A673 (cell line): ENCODE measurements at regions not wholly inside any gene's neighbourhood (a gene's known extent, or its start where the extent isn't known, plus 50 kb on each side); places are given as distances from the start of the nearest gene placed in this dataset.

Experiments
- BruUV-seq: library from RNA; stranded (reverse); fragments of 400-500 nt; replicated peaks from 2 replicates; lab custom pipeline; 2021; lab: Mats Ljungman, UMichigan
- CTCF ChIA-PET: fragments of 300-600 bp; sonication (Branson Sonifier 250); formaldehyde crosslinking; loops from one replicate; lab custom pipeline; 2022; ENCODE audit warnings: antibody characterized with exemption; lab: Charles Lee
- POLR2A ChIA-PET: fragments of 300-600 bp; sonication (Branson Sonifier 250); formaldehyde crosslinking; loops from one replicate; lab custom pipeline; 2022; ENCODE audit warnings: antibody characterized with exemption; ENCODE audit not compliant: low non-redundant PET; lab: Charles Lee
- DNase-seq: peaks from one replicate; pipeline ENCODE4 v3.0.0-alpha.2; 2015; ENCODE audit warnings: low spot score
- H3K27ac ChIP-seq: fragments of 200-600 bp; sonication (generic); 2 replicates; pipeline ENCODE4 v1.5.1; 2016; ENCODE audit warnings: mixed run types, low read depth, mild to moderate bottlenecking, mixed read lengths, antibody characterized with exemption, low read length; ENCODE audit not compliant: poor library complexity, severe bottlenecking
- H3K27me3 ChIP-seq: fragments of 200-600 bp; sonication (generic); replicated peaks from 2 replicates; pipeline ENCODE4 v1.6.1; 2017; ENCODE audit warnings: mixed run types, low read depth, mild to moderate bottlenecking, mixed read lengths, antibody characterized with exemption, low read length; ENCODE audit not compliant: insufficient read depth, poor library complexity
- H3K36me3 ChIP-seq: fragments of 200-600 bp; sonication (generic); 2 replicates; pipeline ENCODE4 v1.6.1; 2016; ENCODE audit warnings: mixed run types, mild to moderate bottlenecking, mixed read lengths, antibody characterized with exemption, low read length; ENCODE audit not compliant: insufficient read depth, poor library complexity, severe bottlenecking
- H3K4me1 ChIP-seq: fragments of 200-600 bp; sonication (generic); 2 replicates; pipeline ENCODE4 v1.6.1; 2017; ENCODE audit warnings: mixed run types, mild to moderate bottlenecking, mixed read lengths, antibody characterized with exemption, low read length; ENCODE audit not compliant: insufficient read depth, poor library complexity, severe bottlenecking
- H3K4me3 ChIP-seq: fragments of 200-600 bp; sonication (generic); 2 replicates; pipeline ENCODE4 v1.5.1; 2016; ENCODE audit warnings: low read depth, mixed run types, mild to moderate bottlenecking, mixed read lengths, low read length; ENCODE audit not compliant: poor library complexity, severe bottlenecking
- H3K9me3 ChIP-seq: fragments of 200-600 bp; sonication (generic); 2 replicates; pipeline ENCODE4 v1.6.1; 2016; ENCODE audit warnings: mixed run types, low read depth, mild to moderate bottlenecking, mixed read lengths, antibody characterized with exemption, low read length; ENCODE audit not compliant: poor library complexity, severe bottlenecking
- EZH2 ChIP-seq: fragments of 200-600 bp; sonication (generic); IDR thresholded peaks from 2 replicates; pipeline ENCODE4 v1.6.1; 2017; ENCODE audit warnings: borderline replicate concordance, low read depth, mild to moderate bottlenecking, mixed read lengths, antibody characterized with exemption, low read length; ENCODE audit not compliant: poor library complexity, severe bottlenecking
- intact Hi-C: fragments of 100-400 bp; cut with micrococcal nuclease; formaldehyde crosslinking; loops from one replicate; pipeline ENCODE4 v1.10.0; 2022; ENCODE audit not compliant: unreplicated experiment
- TF ChIP-seq, protein P1 (sequence below): fragments of 300-800, 200-600 bp; sonication (generic); conservative IDR thresholded peaks from 2 replicates; pipeline ENCODE4 v1.5.1; 2017; ENCODE audit warnings: low read depth, mild to moderate bottlenecking, antibody characterized with exemption, low read length, moderate library complexity, mixed read lengths

DNA sequence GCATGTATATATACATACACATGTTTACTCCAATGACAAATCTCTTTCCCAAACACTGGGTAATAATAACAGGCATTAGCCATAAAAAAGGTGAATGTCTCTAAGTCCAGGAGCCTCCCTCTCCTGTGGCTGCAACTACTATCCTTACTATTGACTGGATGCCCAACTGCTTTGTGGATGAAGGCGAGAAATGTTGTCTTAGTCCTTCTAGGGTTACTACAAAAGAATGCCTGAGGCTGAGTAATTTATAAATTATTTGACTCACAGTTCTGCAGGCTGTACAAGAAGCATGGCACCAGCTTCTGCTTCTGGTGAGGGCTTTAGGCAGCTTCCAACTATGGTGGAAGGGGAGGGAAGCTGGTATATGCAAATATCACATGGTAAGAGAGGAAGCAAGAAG is 366.0 kb upstream of the DDHD1 start:
- TF ChIP-seq, protein P1, sequence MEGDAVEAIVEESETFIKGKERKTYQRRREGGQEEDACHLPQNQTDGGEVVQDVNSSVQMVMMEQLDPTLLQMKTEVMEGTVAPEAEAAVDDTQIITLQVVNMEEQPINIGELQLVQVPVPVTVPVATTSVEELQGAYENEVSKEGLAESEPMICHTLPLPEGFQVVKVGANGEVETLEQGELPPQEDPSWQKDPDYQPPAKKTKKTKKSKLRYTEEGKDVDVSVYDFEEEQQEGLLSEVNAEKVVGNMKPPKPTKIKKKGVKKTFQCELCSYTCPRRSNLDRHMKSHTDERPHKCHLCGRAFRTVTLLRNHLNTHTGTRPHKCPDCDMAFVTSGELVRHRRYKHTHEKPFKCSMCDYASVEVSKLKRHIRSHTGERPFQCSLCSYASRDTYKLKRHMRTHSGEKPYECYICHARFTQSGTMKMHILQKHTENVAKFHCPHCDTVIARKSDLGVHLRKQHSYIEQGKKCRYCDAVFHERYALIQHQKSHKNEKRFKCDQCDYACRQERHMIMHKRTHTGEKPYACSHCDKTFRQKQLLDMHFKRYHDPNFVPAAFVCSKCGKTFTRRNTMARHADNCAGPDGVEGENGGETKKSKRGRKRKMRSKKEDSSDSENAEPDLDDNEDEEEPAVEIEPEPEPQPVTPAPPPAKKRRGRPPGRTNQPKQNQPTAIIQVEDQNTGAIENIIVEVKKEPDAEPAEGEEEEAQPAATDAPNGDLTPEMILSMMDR, result no peak
- TF ChIP-seq EZH2, result no peak
- H3K9me3 ChIP-seq, result no peaks in the 10 kb centered on the region
- no peaks in the 10 kb centered on the region for H3K36me3 ChIP-seq
- no peaks in the 10 kb centered on the region for H3K4me1 ChIP-seq
- no peaks in the 10 kb centered on the region for H3K27me3 ChIP-seq
- intact Hi-C loops, result no loop called here
- H3K27ac ChIP-seq, result no peak overlapping the region
- ChIA-PET POLR2A (no interaction called here), CTCF (no interaction called here)
- DNase-seq, result no peak
- no peak overlapping the region for H3K4me3 ChIP-seq
- no TSS peak for BruUV-seq

DNA sequence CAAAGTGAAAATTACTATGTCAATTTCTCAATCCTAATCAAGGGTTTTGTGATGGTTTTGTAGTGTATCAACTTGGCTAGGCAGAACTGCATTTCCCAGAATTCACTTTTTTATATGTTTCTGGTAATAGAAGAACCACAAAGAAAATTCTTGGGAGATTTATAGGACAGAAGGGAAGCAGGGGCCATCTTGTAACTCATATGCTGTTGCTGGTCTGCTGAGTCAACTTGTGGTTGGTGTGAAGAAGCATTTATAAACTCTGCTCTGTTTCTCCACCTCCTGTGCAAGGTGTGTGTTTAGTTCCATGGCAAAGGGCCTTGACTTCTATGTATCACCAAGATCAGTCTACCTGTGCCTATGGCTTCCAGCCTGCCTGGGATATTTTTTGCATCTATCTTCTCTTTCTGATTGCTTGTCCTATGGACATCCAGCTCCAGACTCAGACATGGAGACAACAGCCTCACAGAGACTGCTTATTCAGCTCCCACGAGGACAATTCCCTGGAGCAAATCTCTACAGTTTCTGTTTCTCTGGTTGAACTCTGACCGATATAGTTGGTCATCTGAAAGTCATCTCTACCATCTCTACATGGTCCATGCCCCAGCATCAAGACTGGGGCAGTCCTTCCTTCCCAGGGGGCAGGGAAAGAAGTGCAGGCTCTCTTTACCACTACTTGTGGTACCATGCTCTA is 364.3 kb upstream of the DDHD1 start:
- Histone ChIP-seq H3K4me1 (no peaks in the 10 kb centered on the region), H3K9me3 (no peaks in the 10 kb centered on the region), H3K4me3 (no peak overlapping the region), H3K36me3 (no peaks in the 10 kb centered on the region), H3K27me3 (no peaks in the 10 kb centered on the region), H3K27ac (no peak overlapping the region)
- no peak for DNase-seq
- BruUV-seq, result no TSS peak
- intact Hi-C loops, result no loop called here
- ChIA-PET CTCF (no interaction called here), POLR2A (no interaction called here)
- no peak for TF ChIP-seq EZH2

DNA sequence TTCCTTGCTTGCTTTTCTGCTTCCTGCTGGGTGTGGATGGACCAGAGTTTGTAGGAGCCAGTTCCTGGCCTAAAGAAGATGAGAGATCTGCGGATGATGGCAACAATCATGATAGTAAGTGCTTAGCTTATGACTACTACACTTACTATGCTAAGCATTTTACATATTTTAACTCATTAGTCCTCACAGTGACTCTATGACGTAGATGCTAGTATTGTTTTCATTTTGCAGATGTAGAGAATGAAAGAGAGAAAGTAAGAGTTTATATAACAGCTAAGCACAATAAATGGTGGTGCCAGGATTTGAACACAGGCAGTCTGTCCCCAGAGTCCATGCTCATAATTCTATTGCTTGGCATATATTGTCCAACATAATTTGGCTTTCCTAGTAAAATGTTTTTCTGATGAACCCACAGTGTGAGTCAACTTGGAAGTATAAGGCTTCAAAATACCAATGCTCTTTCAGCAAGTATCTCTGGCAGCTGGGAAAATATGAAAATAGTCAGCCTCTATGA is 363.2 kb upstream of the DDHD1 start:
- no peaks in the 10 kb centered on the region for H3K4me1 ChIP-seq
- H3K27me3 ChIP-seq, result no peaks in the 10 kb centered on the region
- H3K27ac ChIP-seq, result no peak overlapping the region
- no peaks in the 10 kb centered on the region for H3K36me3 ChIP-seq
- H3K4me3 ChIP-seq, result no peak overlapping the region
- DNase-seq, result no peak
- ChIA-PET CTCF (no interaction called here), POLR2A (interaction anchor here (0.6 kb wide), 1 partner anchor 813 kb away, joined by 5 read pairs; no protein-coding TSS in a partner anchor)
- TF ChIP-seq EZH2, result no peak
- TF ChIP-seq, protein P1, result no peak
- H3K9me3 ChIP-seq, result no peaks in the 10 kb centered on the region
- intact Hi-C loops, result no loop called here
- no TSS peak for BruUV-seq

DNA sequence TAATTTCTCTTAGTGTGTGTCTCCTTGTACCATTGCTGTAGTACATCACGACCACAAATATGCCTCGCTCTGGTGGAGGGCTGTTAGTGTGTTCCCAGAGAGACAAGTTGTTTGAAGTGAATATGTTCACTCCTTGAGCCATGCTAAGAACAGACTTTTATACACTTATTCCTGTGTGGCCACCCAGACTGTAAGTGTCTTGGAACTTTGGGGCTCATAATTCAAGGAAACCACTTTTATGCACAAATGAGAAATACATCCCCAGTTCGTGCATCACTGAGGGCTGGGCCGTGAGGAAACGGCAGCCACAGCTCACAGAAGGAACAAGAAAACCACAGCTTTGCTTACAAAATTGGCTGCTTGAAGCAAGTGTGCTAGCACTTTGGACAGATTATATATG is 362.2 kb upstream of the DDHD1 start:
- ChIA-PET CTCF (no interaction called here), POLR2A (no interaction called here)
- Histone ChIP-seq H3K4me1 (no peaks in the 10 kb centered on the region), H3K27ac (no peak overlapping the region), H3K27me3 (no peaks in the 10 kb centered on the region), H3K4me3 (no peak overlapping the region), H3K9me3 (no peaks in the 10 kb centered on the region), H3K36me3 (no peaks in the 10 kb centered on the region)
- BruUV-seq, result no TSS peak
- no peak for DNase-seq
- TF ChIP-seq, protein P1, result no peak
- no peak for TF ChIP-seq EZH2
- intact Hi-C loops, result no loop called here
